ENCODE measurements at regions not wholly inside any gene's neighbourhood (a gene's known extent, or its start where the extent isn't known, plus 50 kb on each side); places are given as distances from the start of the nearest gene placed in this dataset.
A peak's percentile ranks its signal among the peaks of the same experiment; 100 is the strongest.
"Not testable (repeated sequence)": the region's sequence is repeated elsewhere in the genome, so short reads cannot be mapped to it uniquely, and the experiment has no call there.

DNA sequence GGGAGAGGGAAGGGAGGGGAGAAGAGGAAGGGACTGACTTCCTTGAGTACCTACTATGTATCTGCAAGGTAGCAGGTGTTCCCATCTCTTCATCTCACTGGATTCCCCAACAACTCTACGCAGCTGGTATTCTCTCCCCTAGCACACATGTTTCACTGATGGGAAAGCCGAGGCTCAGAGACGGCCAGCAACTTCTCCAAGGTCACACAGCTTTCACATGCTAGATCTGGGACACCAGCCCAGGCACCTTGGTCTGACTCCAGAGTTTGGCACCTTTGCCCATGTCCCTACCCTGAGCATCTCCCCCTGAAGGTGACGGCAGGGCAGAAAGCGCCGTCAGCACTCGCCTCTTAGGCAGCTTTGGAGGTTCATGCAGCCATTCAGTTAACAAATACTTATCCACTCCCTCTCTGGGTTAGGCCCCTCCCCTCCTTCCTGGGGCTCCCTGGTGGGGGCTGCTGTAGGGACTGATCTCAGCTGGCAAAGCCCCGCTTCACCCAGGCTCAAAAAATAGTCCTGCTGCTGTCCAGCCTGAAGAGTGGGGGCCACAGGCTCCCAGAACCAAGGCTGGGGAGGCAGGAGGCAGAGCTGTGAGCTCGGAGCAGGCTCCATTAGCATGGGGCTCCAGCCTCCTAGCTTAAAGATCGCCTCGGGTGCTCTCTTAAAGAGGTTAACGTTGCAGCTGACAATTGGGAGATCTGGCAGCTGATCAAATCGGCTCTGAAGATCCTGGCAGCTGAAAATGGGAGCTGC lies 79.4 kb downstream of the IGLL1 start:
- no peak for DNase-seq (ENCODE audit: low read depth)

- DNase-seq (ENCODE audit: low read depth), result no peak
Observed at GRCh38 chr22:23499845-23500500, 80.1 kb downstream of the IGLL1 start.

DNA sequence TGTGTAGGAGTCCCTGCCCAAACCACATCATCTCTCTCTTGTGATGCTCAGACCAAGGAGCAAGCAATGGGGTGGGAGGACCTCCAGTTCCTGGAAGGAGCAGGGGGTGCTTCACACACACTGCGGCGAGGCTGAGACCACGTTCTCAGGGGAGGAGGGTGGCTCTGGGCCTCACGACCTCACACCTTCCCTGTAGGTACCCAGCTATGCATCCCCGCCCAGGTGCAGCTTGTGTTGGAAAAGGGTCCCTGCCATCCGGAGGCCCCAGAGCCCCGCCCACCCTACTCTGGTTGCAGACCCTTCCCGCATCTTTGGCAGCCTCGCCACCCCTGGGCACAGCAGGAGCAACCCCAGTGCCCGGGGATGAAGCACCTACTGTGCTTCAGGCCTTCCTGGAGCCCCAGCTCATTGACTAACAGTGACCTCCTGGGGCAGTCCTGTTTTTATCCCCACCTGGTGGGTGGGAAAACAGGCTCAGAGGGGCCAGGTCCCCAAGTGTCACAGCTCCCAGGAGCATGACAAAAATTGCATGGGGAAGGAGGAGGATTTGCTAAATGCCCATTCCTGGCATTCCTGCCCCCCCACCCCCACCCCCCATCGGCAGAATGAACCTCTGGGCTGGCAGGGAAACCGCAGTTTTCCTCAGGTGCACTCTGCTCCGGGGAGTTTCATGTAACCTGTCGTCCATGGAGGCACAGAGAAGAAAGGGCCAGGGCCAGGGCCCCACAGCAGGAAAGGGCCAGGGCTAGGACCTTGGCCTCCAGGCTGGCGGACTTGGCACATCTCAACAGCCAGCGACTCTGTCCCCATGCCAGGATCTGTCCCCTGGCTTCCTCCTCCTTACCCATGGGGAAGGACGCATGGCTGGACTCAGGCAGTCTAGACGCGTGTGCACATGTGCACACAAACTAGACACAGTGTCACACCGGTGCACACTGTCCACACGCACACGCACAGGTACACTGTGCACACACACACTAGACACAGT lies 81.0 kb downstream of the IGLL1 start:
- no peak for DNase-seq (ENCODE audit: low read depth)

- DNase-seq (ENCODE audit: low read depth), result not testable (repeated sequence)
Observed at GRCh38 chr22:23497889-23498288, 82.2 kb downstream of the IGLL1 start.

GRCh38 chr22:23497016-23497885 lies 82.8 kb downstream of the IGLL1 start:
- no peak for DNase-seq (ENCODE audit: low read depth)

GRCh38 chr22:23496445-23496833 lies 83.7 kb downstream of the IGLL1 start:
- no peak for DNase-seq (ENCODE audit: low read depth)

DNA sequence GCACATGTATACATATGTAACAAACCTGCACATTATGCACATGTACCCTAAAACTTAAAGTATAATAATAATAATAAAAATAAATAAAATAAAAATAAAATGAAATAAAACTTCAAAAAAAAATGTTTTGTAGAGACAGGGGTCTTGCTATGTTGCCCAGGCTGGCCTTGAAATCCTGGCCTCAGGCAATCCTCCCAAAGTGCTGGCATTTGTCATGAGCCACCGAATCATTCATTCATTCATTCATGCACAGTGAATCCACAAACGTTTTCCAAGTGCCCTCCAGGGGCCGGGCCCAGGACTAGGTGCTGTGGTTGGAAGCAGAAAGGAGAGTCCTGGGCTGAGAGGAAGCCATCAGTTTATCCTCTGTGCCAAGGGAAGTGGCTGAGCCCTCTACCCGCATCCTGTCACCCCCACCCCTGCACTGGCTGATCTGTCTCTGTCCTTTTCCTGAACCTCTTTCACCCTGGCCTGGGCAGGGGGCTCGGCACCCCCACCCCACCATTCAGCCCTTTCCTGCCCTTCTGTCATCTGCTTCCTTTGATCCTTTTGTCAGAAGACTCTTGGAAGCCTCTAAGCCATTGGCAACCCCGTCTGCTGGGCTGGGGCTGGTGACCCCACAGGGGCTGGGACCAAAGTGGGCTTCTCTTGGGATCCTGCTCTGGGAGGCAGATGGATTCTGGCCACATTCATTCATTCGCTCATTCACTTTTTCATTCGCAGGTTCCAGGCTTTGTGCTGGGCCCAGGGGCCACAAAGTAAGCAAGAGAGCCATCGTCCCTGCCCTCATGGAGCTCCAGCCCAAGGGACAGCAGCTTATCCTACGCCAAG lies 84.3 kb downstream of the IGLL1 start:
- no peak for DNase-seq (ENCODE audit: low read depth)

- DNase-seq (ENCODE audit: low read depth), result no peak
Observed at GRCh38 chr22:23494930-23495266, 85.2 kb downstream of the IGLL1 start.

GRCh38 chr22:23485490-23485889 lies 94.6 kb downstream of the IGLL1 start:
- no peak for DNase-seq (ENCODE audit: low read depth)

DNA sequence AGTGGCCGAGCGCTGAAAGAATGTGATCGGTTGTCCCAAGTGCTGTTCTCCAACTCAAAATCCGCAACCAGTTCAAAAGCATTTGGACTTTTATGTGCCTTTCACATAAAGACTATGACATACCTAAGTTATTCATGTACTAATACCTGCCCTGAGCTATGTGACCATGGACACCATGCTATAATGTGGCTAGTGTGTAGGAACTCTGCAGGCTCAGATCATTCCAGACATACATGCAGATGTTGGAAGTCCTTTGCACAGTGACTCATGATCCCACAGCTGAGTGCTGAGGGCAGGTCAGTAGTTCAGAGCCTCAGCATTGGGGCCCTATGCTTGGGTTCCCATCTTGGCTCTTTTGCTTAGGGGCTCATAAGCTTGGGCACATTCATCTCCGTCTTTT lies 95.4 kb downstream of the IGLL1 start:
- DNase-seq (ENCODE audit: low read depth), result no peak

GRCh38 chr22:23481369-23481768 lies 98.7 kb downstream of the IGLL1 start:
- no peak for DNase-seq (ENCODE audit: low read depth)

DNA sequence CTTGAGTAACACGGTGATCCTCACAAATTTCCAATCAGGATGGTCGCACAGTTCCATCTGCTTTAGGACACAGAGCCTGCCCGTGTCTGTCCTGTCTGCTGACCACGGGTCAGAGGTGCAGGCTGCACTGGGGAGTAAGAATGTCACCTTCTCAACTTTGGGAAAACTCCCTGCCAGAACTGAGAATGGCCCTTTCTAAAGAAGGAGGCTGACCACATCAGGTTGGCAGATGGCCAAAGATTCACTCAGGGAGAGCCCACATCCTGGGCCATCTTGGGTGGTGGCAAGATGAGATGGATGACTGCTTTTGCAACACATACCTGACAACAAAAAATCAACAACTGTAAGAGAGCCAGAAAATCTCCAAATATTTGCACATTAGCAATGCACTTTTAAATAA lies 101.9 kb downstream of the IGLL1 start:
- DNase-seq (ENCODE audit: low read depth), result peak; percentile 28

GRCh38 chr22:23474531-23474930 lies 105.6 kb downstream of the IGLL1 start:
- not testable (repeated sequence) for DNase-seq (ENCODE audit: low read depth)

- DNase-seq (ENCODE audit: low read depth), result peak; percentile 1
Observed at GRCh38 chr22:23473901-23474300, 106.2 kb downstream of the IGLL1 start.

DNA sequence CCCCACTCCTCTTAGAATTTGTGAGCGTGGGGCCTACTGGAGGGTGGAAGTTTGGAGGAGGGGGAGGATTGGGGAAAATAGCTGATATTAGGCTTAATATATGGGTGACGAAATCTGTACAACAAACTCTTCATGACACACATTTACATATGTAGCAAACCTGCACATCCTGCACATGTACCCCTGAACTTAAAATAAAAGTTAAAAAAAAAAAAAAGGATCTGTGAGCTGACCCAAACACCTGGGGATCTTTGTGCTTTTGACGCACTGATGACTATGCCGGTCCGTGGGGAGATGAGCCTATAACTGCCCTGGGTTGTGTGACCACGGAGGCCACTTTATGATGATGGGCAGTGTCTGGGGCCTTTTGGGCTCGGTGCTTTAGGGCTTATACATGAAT lies 107.7 kb downstream of the IGLL1 start:
- DNase-seq (ENCODE audit: low read depth), result not testable (repeated sequence)

- DNase-seq (ENCODE audit: low read depth), result no peak
Observed at GRCh38 chr22:23471698-23472097, 108.4 kb downstream of the IGLL1 start.

DNA sequence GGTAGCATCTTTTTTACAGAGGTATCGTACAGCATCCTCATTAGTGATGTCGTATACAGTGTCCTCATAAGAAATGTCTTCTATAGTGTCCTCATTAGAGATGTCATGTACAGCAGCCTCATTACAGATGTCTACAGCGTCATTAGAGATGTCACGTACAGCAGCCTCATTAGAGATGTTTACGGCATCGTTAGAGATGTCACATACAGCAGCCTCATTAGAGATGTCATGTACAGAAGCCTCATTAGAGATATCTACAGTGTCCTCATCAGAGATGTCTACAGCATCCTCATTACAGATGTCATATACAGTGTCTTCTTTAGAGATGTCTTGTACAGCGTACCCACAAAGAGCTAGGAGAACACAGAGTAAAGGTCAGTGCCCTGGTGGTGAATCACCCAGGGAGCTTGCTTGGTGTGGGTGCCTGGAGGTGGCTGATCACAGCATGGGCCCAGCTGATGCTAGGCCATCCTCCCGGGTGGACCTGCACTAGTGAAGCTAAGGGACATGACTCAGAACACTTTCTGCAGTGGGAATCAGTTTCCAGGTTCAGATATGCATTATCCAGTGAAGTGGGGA lies 109.2 kb downstream of the IGLL1 start:
- DNase-seq (ENCODE audit: low read depth), result no peak

DNA sequence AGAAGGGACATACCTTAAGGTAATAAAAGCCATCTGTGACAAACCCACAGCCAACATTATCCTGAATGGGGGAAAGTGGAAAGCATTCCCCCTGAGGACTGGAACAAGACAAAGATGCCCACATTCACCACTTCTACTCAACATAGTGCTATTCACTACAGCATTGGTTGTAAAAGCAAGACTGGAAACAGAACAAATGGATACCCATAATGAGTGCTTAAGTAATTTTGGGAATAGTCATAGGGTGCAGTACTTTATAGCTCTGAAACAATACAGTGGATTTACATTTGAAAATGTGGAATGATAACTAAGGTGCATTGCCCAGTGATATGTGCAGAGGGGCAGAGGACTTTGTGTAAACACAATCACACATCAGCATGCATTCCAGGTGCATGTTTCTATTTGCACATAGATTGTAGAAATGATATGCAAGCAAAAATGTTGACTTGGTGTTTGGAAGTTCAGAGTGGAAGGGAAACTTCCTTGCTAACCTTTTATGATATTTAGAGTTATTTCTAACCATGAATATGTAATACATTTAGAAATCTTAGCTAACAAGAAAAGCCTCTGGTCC lies 112.3 kb downstream of the IGLL1 start:
- DNase-seq (ENCODE audit: low read depth), result no peak

- DNase-seq (ENCODE audit: low read depth), result no peak
Observed at GRCh38 chr22:23466351-23466750, 113.7 kb downstream of the IGLL1 start.

DNA sequence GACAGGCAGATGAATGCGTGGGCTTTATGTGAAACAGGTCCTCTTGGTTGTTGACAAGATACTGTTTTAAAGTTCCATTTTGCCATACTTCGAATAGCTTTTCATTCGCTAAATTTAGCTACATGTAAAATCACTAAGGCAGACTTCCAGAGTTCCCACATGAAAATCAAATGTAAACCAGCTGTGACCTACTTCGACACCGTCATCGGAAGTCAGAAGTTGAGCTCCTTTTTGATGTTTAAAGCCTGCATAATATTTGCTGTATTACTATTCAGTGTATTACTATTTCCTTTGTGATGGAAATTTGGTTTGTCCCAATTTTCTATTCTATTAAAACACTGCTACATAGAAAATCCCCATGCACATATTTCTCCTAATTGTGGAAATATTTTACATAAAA lies 115.3 kb downstream of the IGLL1 start:
- DNase-seq (ENCODE audit: low read depth), result peak; percentile 7
